H1 (cell line): ENCODE measurements at regions not wholly inside any gene's neighbourhood (a gene's known extent, or its start where the extent isn't known, plus 50 kb on each side); places are given as distances from the start of the nearest gene placed in this dataset.

ENCODE experiments used
- CTCF ChIA-PET: fragments of 300-600 bp; sonication (Branson Sonifier 250); formaldehyde crosslinking; loops from one replicate; lab custom pipeline; 2021; ENCODE audit not compliant: partially characterized antibody; lab: Charles Lee
- POLR2A ChIA-PET: fragments of 300-600 bp; sonication (Branson Sonifier 250); formaldehyde crosslinking; loops from one replicate; lab custom pipeline; 2021; ENCODE audit warnings: inconsistent platforms; ENCODE audit not compliant: partially characterized antibody; lab: Charles Lee
- DNase-seq, 2 experiments: peaks; one replicate each; pipeline versions ENCODE4 v3.0.0 to v3.0.0-alpha.2; 2010 to 2022; ENCODE audit warnings: low spot score in 2 of 2, low read depth in 1 of 2, mixed read lengths in 1 of 2
- FAIRE-seq: peaks from 2 replicates; lab custom pipeline; 2011; peaks lifted over from hg19 to GRCh38; lab: Jason Lieb, UNC
- H2AFZ ChIP-seq: 2 replicates; pipeline ENCODE4 v1.8.1; 2012; ENCODE audit warnings: low read length, inconsistent platforms
- H2AK5ac ChIP-seq: 2 replicates; pipeline ENCODE4 v1.6.1; 2013; ENCODE audit warnings: low read depth, low read length
- H2BK120ac ChIP-seq: replicated peaks from 2 replicates; pipeline ENCODE3; 2013; ENCODE audit warnings: low read depth, low read length, inconsistent platforms
- H2BK12ac ChIP-seq: 2 replicates; pipeline ENCODE4 v1.6.1; 2013; ENCODE audit warnings: low read depth, low read length
- H2BK15ac ChIP-seq: 2 replicates; pipeline ENCODE4 v1.6.1; 2013; ENCODE audit warnings: low read length
- H2BK20ac ChIP-seq: 2 replicates; pipeline ENCODE4 v1.6.1; 2013; ENCODE audit warnings: low read length
- H2BK5ac ChIP-seq: 2 replicates; pipeline ENCODE4 v1.6.1; 2013; ENCODE audit warnings: low read depth, low read length
- H3K14ac ChIP-seq: 2 replicates; pipeline ENCODE4 v1.6.1; 2013; ENCODE audit warnings: inconsistent platforms; ENCODE audit not compliant: insufficient read length
- H3K18ac ChIP-seq: 2 replicates; pipeline ENCODE4 v1.6.1; 2013; ENCODE audit warnings: low read length; ENCODE audit errors: extremely low read depth
- H3K23ac ChIP-seq: 2 replicates; pipeline ENCODE4 v1.6.1; 2013; ENCODE audit warnings: inconsistent platforms; ENCODE audit not compliant: insufficient read length
- H3K23me2 ChIP-seq: 2 replicates; pipeline ENCODE4 v1.6.1; 2013; ENCODE audit warnings: low read depth, low read length
- H3K27ac ChIP-seq: 2 replicates; pipeline ENCODE4 v1.6.1; 2011; ENCODE audit warnings: low read depth, low read length, inconsistent platforms
- H3K27me3 ChIP-seq, 4 experiments: replicated peaks in 1 of 4; 1 replicate in 1 of 4; 2 replicates in 3 of 4; pipeline versions ENCODE4 v1.6.1 to v1.8.1; 2011 to 2013; ENCODE audit warnings: low read length in 3 of 4, mild to moderate bottlenecking in 3 of 4, inconsistent platforms in 2 of 4, mixed read lengths in 2 of 4, moderate library complexity in 1 of 4; ENCODE audit not compliant: control insufficient read depth in 3 of 4, insufficient read depth in 3 of 4; ENCODE audit errors: extremely low read depth in 1 of 4
- H3K36me3 ChIP-seq, 4 experiments: 2 replicates each; pipeline versions ENCODE4 v1.6.1 to v1.8.1; 2011 to 2013; ENCODE audit warnings: mild to moderate bottlenecking in 4 of 4, low read length in 3 of 4, moderate library complexity in 2 of 4, control low read depth in 1 of 4, inconsistent platforms in 1 of 4; ENCODE audit not compliant: insufficient read depth in 4 of 4, control insufficient read depth in 2 of 4
- H3K4ac ChIP-seq: replicated peaks from 2 replicates; pipeline ENCODE3; 2013; ENCODE audit warnings: low read length, low read depth, mixed read lengths, inconsistent platforms; ENCODE audit not compliant: insufficient read length
- H3K4me1 ChIP-seq, 4 experiments: replicated peaks in 1 of 4; 1 replicate in 1 of 4; 2 replicates in 3 of 4; pipeline versions ENCODE4 v1.6.1 to v1.8.1; 2011 to 2013; ENCODE audit warnings: low read length in 3 of 4, inconsistent platforms in 2 of 4, mixed read lengths in 1 of 4; ENCODE audit not compliant: insufficient read depth in 4 of 4, control insufficient read depth in 3 of 4
- H3K4me2 ChIP-seq, 2 experiments: 2 replicates each; pipeline versions ENCODE4 v1.6.1 to v1.8.1; 2011 to 2013; ENCODE audit warnings: low read depth in 2 of 2, low read length in 2 of 2, control low read depth in 1 of 2, inconsistent platforms in 1 of 2, mild to moderate bottlenecking in 1 of 2; ENCODE audit not compliant: insufficient read depth in 1 of 2
- H3K4me3 ChIP-seq, 4 experiments: fragments of 200-600, 300-600 bp in 1 of 4; sonication (generic), shearing (Covaris generic), sonication (Bioruptor Twin) in 1 of 4; 2 replicates each; pipeline versions ENCODE4 v1.5.1 to v1.8.1; 2011 to 2016; ENCODE audit warnings: low read length in 4 of 4, low read depth in 3 of 4, control low read depth in 2 of 4, inconsistent platforms in 2 of 4, mild to moderate bottlenecking in 2 of 4, mixed read lengths in 1 of 4, moderate library complexity in 1 of 4; ENCODE audit not compliant: insufficient read depth in 2 of 4; ENCODE audit errors: extremely low read depth in 1 of 4
- H3K56ac ChIP-seq: replicated peaks from 2 replicates; pipeline ENCODE3; 2013; ENCODE audit warnings: low read depth, mild to moderate bottlenecking, mixed read lengths, low read length, inconsistent platforms; ENCODE audit not compliant: insufficient read length
- H3K79me1 ChIP-seq: 2 replicates; pipeline ENCODE4 v1.6.1; 2013; ENCODE audit warnings: low read depth, low read length, control low read depth
- H3K79me2 ChIP-seq, 2 experiments: 2 replicates each; pipeline versions ENCODE4 v1.6.1 to v1.8.1; 2012 to 2013; ENCODE audit warnings: low read length in 2 of 2, mild to moderate bottlenecking in 2 of 2, inconsistent platforms in 1 of 2; ENCODE audit not compliant: insufficient read depth in 2 of 2, control insufficient read depth in 1 of 2
- H3K9ac ChIP-seq, 4 experiments: replicated peaks in 1 of 4; 1 replicate in 1 of 4; 2 replicates in 3 of 4; pipeline versions ENCODE4 v1.6.1 to v1.8.1; 2011 to 2013; ENCODE audit warnings: low read depth in 3 of 4, low read length in 3 of 4, control low read depth in 2 of 4, mild to moderate bottlenecking in 2 of 4, moderate library complexity in 2 of 4, inconsistent platforms in 1 of 4; ENCODE audit errors: extremely low read depth in 1 of 4
- H3K9me3 ChIP-seq, 2 experiments: 2 replicates each; pipeline versions ENCODE4 v1.6.1 to v1.8.1; 2012 to 2013; ENCODE audit warnings: mild to moderate bottlenecking in 2 of 2, moderate library complexity in 2 of 2, control low read depth in 1 of 2, inconsistent platforms in 1 of 2, low read depth in 1 of 2, low read length in 1 of 2, mixed read lengths in 1 of 2; ENCODE audit not compliant: insufficient read depth in 2 of 2
- H4K20me1 ChIP-seq, 2 experiments: replicated peaks in 1 of 2; 2 replicates each; pipeline versions ENCODE3 to v1.8.1; 2011 to 2013; ENCODE audit warnings: inconsistent platforms in 2 of 2, low read length in 2 of 2, mild to moderate bottlenecking in 1 of 2; ENCODE audit not compliant: insufficient read depth in 2 of 2, control insufficient read depth in 1 of 2
- H4K5ac ChIP-seq: 2 replicates; pipeline ENCODE4 v1.6.1; 2013; ENCODE audit warnings: low read length, low read depth, mixed read lengths, inconsistent platforms; ENCODE audit not compliant: insufficient read length
- H4K8ac ChIP-seq: 2 replicates; pipeline ENCODE4 v1.8.0; 2013; ENCODE audit warnings: mild to moderate bottlenecking, moderate library complexity, low read length, inconsistent platforms; ENCODE audit not compliant: insufficient read depth; ENCODE audit errors: extremely low read depth
- H4K91ac ChIP-seq: replicated peaks from 2 replicates; pipeline ENCODE3; 2013; ENCODE audit warnings: low read length, mixed read lengths, inconsistent platforms; ENCODE audit not compliant: insufficient read length
- CHD2 ChIP-seq: IDR thresholded peaks from 2 replicates; pipeline ENCODE4 v1.6.1; 2012; ENCODE audit warnings: low read length, improper control_type of control experiment
- EGR1 ChIP-seq: IDR thresholded peaks from 2 replicates; pipeline ENCODE4 v1.6.1; 2011; ENCODE audit warnings: low read depth, low read length, borderline replicate concordance
- JUND ChIP-seq: IDR thresholded peaks from 2 replicates; pipeline ENCODE4 v1.6.1; 2011; ENCODE audit warnings: mild to moderate bottlenecking, improper control_type of control experiment, low read length
- KDM1A ChIP-seq: fragments of 200-600, 300-600 bp; sonication (generic); IDR thresholded peaks from 2 replicates; pipeline ENCODE4 v1.7.1; 2016; ENCODE audit warnings: mild to moderate bottlenecking, low read length, borderline replicate concordance
- NANOG ChIP-seq: IDR thresholded peaks from 2 replicates; pipeline ENCODE4 v1.6.1; 2011; ENCODE audit warnings: low read length, low read depth, mild to moderate bottlenecking, inconsistent platforms; ENCODE audit not compliant: insufficient read depth, poor library complexity, severe bottlenecking
- POLR2A ChIP-seq, 2 experiments: IDR thresholded peaks; 1 replicate in 1 of 2; 2 replicates in 1 of 2; pipeline ENCODE4 v1.6.1; 2011; ENCODE audit warnings: low read depth in 2 of 2, low read length in 2 of 2, mild to moderate bottlenecking in 2 of 2; ENCODE audit errors: control extremely low read depth in 1 of 2
- RAD21 ChIP-seq, 2 experiments: IDR thresholded peaks in 1 of 2; conservative IDR thresholded peaks in 1 of 2; 2 replicates each; pipeline ENCODE4 v1.6.1; 2011; ENCODE audit warnings: low read depth in 2 of 2, low read length in 2 of 2, improper control_type of control experiment in 1 of 2, inconsistent platforms in 1 of 2, mild to moderate bottlenecking in 1 of 2, moderate library complexity in 1 of 2
- RFX5 ChIP-seq: IDR thresholded peaks from 2 replicates; pipeline ENCODE4 v1.6.1; 2011; ENCODE audit warnings: low read depth, low read length, improper control_type of control experiment, borderline replicate concordance
- SP4 ChIP-seq: IDR thresholded peaks from 2 replicates; pipeline ENCODE4 v1.6.1; 2012; ENCODE audit warnings: low read length, inconsistent platforms
- TAF1 ChIP-seq: IDR thresholded peaks from 2 replicates; pipeline ENCODE4 v1.6.1; 2011; ENCODE audit warnings: mild to moderate bottlenecking, low read depth, low read length
- YY1 ChIP-seq: IDR thresholded peaks from 2 replicates; pipeline ENCODE4 v1.6.1; 2011; ENCODE audit warnings: low read depth, mild to moderate bottlenecking, low read length
- WGBS, 2 experiments: shearing (Covaris generic) in 1 of 2; methylation state at CpG; one replicate each; pipeline versions ENCODE4 v1.1.6 to v1.1.7; 2013 to 2015; ENCODE audit warnings: low lambda C conversion rate in 2 of 2, mixed read lengths in 2 of 2, inconsistent platforms in 1 of 2, low coverage in 1 of 2, missing lambda C conversion rate in 1 of 2; ENCODE audit not compliant: insufficient replicate concordance in 2 of 2, insufficient coverage in 1 of 2, insufficient read length in 1 of 2; ENCODE audit errors: extremely low coverage in 1 of 2, missing lambda C conversion rate in 1 of 2; 5-methylcytosine and 5-hydroxymethylcytosine counted together
- TF ChIP-seq, protein P1 (sequence below), 3 experiments: IDR thresholded peaks; 1 replicate in 2 of 3; 2 replicates in 1 of 3; pipeline versions ENCODE4 v1.5.1 to v1.6.1; 2011; ENCODE audit warnings: low read length in 3 of 3, mild to moderate bottlenecking in 3 of 3, inconsistent platforms in 2 of 3, low read depth in 1 of 3, moderate library complexity in 1 of 3; ENCODE audit not compliant: insufficient read depth in 1 of 3; ENCODE audit errors: control extremely low read depth in 1 of 3
- TF ChIP-seq, protein P2 (sequence below): IDR thresholded peaks from 2 replicates; pipeline ENCODE4 v1.6.1; 2011; ENCODE audit warnings: low read depth, mild to moderate bottlenecking, low read length; ENCODE audit not compliant: insufficient read depth

DNA sequence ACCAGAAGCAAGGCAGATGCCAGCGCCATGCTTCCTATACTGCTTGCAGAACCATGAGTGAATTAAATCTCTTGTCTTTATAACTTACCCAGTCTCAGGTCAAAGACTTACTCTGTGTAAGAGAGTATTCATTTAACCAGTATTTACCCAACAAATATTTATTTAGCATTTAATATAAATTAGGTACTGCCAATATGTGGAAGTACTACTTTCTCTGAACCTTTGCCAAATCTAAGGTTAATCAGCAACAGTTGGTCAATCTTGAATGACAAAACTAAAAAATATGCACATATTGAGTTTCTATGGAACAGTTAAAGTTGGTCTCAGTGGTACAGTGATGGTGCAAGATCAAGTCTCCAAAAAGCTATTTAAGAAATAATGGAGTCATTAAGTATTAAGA, 155.9 kb upstream of the CCNG1 start:
- ChIA-PET CTCF (no interaction called here), POLR2A (no interaction called here)
- H2BK12ac ChIP-seq = no peak overlapping the region
- no peak overlapping the region for H4K5ac ChIP-seq
- no peak overlapping the region for H2BK20ac ChIP-seq
- no peaks in the 10 kb centered on the region for H3K79me2 ChIP-seq
- H3K27ac ChIP-seq = no peak overlapping the region
- no peak overlapping the region for H3K23ac ChIP-seq
- no peaks in the 10 kb centered on the region for H4K20me1 ChIP-seq
- no peak overlapping the region for H3K56ac ChIP-seq
- no peaks in the 10 kb centered on the region for H3K36me3 ChIP-seq
- no peaks in the 10 kb centered on the region for H3K27me3 ChIP-seq
- no peak overlapping the region for H2AFZ ChIP-seq
- H3K4me1 ChIP-seq = no peaks in the 10 kb centered on the region
- no peak overlapping the region for H3K4ac ChIP-seq
- no peak overlapping the region for H2BK15ac ChIP-seq
- no peak overlapping the region for H3K14ac ChIP-seq
- H3K79me1 ChIP-seq = no peaks in the 10 kb centered on the region
- H4K91ac ChIP-seq = no peak overlapping the region
- H2AK5ac ChIP-seq = no peak overlapping the region
- no peaks in the 10 kb centered on the region for H3K9me3 ChIP-seq
- no peak overlapping the region for H2BK120ac ChIP-seq
- no peak overlapping the region for H4K8ac ChIP-seq
- H3K4me3 ChIP-seq = no peak overlapping the region
- H3K9ac ChIP-seq = no peak overlapping the region
- FAIRE-seq = no peak
- no peaks in the 10 kb centered on the region for H3K23me2 ChIP-seq
- H2BK5ac ChIP-seq = no peak overlapping the region
- no peak for DNase-seq
- WGBS, 2 experiments = 94% methylated on average over 1 of the region's 1 CpG; no CpG with 5 or more reads in 1 of the 2 experiments
- no peak overlapping the region for H3K18ac ChIP-seq
- no peak overlapping the region for H3K4me2 ChIP-seq
- no peak for TF ChIP-seq KDM1A
- TF ChIP-seq CHD2 = no peak
- TF ChIP-seq POLR2A (IDR thresholded peaks at IDR 0.05; ENCODE audit: control extremely low read depth in 1 of 2, low read depth in 2 of 2, low read length in 2 of 2) = no peak
- no peak for TF ChIP-seq YY1
- TF ChIP-seq TAF1 = no peak
- no peak for TF ChIP-seq JUND
- TF ChIP-seq EGR1 = no peak
- no peak for TF ChIP-seq SP4
- TF ChIP-seq, protein P1, sequence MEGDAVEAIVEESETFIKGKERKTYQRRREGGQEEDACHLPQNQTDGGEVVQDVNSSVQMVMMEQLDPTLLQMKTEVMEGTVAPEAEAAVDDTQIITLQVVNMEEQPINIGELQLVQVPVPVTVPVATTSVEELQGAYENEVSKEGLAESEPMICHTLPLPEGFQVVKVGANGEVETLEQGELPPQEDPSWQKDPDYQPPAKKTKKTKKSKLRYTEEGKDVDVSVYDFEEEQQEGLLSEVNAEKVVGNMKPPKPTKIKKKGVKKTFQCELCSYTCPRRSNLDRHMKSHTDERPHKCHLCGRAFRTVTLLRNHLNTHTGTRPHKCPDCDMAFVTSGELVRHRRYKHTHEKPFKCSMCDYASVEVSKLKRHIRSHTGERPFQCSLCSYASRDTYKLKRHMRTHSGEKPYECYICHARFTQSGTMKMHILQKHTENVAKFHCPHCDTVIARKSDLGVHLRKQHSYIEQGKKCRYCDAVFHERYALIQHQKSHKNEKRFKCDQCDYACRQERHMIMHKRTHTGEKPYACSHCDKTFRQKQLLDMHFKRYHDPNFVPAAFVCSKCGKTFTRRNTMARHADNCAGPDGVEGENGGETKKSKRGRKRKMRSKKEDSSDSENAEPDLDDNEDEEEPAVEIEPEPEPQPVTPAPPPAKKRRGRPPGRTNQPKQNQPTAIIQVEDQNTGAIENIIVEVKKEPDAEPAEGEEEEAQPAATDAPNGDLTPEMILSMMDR (IDR thresholded peaks at IDR 0.05; ENCODE audit: control extremely low read depth in 1 of 3, insufficient read depth in 1 of 3, low read depth in 1 of 3, low read length in 3 of 3) = no peak
- TF ChIP-seq, protein P2, sequence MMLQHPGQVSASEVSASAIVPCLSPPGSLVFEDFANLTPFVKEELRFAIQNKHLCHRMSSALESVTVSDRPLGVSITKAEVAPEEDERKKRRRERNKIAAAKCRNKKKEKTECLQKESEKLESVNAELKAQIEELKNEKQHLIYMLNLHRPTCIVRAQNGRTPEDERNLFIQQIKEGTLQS = no peak
- TF ChIP-seq RAD21 (IDR thresholded peaks at IDR 0.05 in 1 of 2, conservative IDR thresholded peaks at IDR 0.05 in 1 of 2; ENCODE audit: low read depth in 2 of 2, low read length in 2 of 2) = no peak
- TF ChIP-seq NANOG = no peak
- no peak for TF ChIP-seq RFX5
